Neural progenitor cell (in vitro differentiated cells): ENCODE measurements at regions not wholly inside any gene's neighbourhood (a gene's known extent, or its start where the extent isn't known, plus 50 kb on each side); places are given as distances from the start of the nearest gene placed in this dataset.

ENCODE experiments used
- CTCF ChIP-seq: fragments of 200-600 bp; sonication (generic); IDR thresholded peaks from 2 replicates; pipeline ENCODE4 v1.5.1; 2017; ENCODE audit warnings: antibody characterized with exemption, mild to moderate bottlenecking
- EZH2 ChIP-seq: fragments of 200-600 bp; sonication (generic); IDR thresholded peaks from 2 replicates; pipeline ENCODE4 v1.6.1; 2017; ENCODE audit warnings: antibody characterized with exemption, mild to moderate bottlenecking, moderate library complexity

GRCh38 chr2:742221-742620, 65.0 kb upstream of the TMEM18 start:
- TF ChIP-seq CTCF (no peak), EZH2 (no peak)
